Rectal smooth muscle tissue (tissue), 1 donor: ENCODE measurements at regions not wholly inside any gene's neighbourhood (a gene's known extent, or its start where the extent isn't known, plus 50 kb on each side); places are given as distances from the start of the nearest gene placed in this dataset.

ENCODE experiments used
- H3K27ac ChIP-seq: one replicate; pipeline ENCODE4 v1.7.0; 2013; ENCODE audit warnings: low read depth, low read length, inconsistent platforms
- H3K27me3 ChIP-seq: one replicate; pipeline ENCODE4 v1.7.0; 2013; ENCODE audit warnings: low read length; ENCODE audit not compliant: control insufficient read depth, insufficient read depth
- H3K36me3 ChIP-seq: one replicate; pipeline ENCODE4 v1.7.0; 2013; ENCODE audit warnings: low read length; ENCODE audit not compliant: control insufficient read depth, insufficient read depth
- H3K4me1 ChIP-seq: one replicate; pipeline ENCODE4 v1.7.0; 2013; ENCODE audit warnings: low read length; ENCODE audit not compliant: control insufficient read depth, insufficient read depth
- H3K4me3 ChIP-seq: one replicate; pipeline ENCODE4 v1.7.0; 2013; ENCODE audit warnings: low read length
- H3K9ac ChIP-seq: one replicate; pipeline ENCODE4 v1.7.0; 2013; ENCODE audit warnings: low read length

DNA sequence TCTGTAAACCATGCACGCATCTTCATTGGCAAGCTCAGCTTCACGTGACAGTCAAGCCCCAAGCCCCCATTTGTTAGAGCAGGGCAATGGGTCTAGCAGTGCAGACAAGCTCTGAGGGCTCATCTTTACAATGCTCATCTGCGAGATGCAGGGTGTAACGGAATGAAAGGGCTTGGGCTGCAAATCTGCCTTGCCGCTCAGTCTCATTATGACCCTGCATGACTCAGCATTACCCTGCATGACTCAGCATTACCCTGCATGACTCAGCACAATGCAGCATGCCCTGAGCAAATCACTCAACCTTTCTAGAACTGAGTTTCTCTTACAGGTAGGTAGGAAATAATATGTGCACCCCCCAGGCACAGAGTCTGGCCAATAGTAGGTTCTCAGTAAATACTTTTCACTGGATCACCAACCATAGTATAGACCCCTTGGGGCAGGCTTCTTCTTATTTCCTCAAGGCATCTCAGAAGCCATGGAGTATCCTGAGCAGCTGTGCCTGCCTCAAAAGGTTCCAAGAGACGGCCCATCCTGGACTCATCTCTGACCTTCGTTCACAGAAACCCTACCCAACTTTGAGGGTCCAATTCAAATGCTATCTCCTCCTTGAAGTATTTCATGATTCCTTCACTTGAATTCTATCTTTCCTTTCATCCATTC, 391.3 kb upstream of the CDH5 start:
- H3K27me3 ChIP-seq = no peaks in the 10 kb centered on the region
- H3K4me3 ChIP-seq = no peak overlapping the region
- H3K9ac ChIP-seq = no peak overlapping the region
- H3K27ac ChIP-seq = no peak overlapping the region
- H3K4me1 ChIP-seq = no peaks in the 10 kb centered on the region
- H3K36me3 ChIP-seq = no peaks in the 10 kb centered on the region

DNA sequence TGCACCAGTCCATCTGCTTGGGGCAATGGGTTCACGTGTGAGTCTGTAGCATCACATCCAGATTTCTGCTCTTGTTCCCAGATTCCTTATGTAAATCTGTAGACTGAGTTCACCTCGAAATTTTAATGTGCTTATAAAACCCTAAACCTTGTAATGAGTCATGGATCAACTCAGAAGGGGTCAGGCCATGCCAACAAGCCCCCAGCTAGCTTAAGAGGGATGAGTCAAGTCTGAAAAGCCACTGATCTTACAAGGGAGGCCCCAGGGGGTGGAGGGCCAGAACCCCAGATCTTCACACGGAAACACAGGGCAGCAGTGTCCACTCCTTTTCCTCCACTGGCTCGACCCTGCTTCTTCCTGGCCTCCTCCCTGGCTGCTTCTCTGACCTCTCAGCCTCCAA, 399.1 kb upstream of the CDH5 start:
- H3K27ac ChIP-seq = no peak overlapping the region
- no peak overlapping the region for H3K4me3 ChIP-seq
- H3K4me1 ChIP-seq = no peaks in the 10 kb centered on the region
- no peaks in the 10 kb centered on the region for H3K36me3 ChIP-seq
- no peaks in the 10 kb centered on the region for H3K27me3 ChIP-seq
- no peak overlapping the region for H3K9ac ChIP-seq

DNA sequence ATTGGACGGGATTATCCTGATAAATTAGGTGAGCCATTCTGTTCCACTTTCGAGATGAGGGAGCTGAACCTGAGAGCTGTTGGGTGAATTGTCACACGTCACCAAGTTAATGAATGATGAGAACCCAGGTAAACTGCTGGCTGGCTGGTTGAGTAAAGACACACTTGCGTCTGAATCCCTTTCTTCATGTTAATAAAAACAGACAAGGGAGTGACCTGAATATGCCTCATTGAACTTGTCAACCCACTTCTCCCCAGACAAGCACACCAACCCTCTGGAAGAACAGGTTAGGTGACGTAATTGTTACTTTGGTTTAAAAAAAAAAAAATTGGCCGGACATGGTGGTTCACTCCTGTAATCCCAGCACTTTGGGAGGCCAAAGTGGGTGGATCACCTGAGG, 400.9 kb upstream of the CDH5 start:
- Histone ChIP-seq H3K27me3 (no peaks in the 10 kb centered on the region), H3K36me3 (no peaks in the 10 kb centered on the region), H3K9ac (no peak overlapping the region), H3K4me3 (no peak overlapping the region), H3K27ac (no peak overlapping the region), H3K4me1 (no peaks in the 10 kb centered on the region)

DNA sequence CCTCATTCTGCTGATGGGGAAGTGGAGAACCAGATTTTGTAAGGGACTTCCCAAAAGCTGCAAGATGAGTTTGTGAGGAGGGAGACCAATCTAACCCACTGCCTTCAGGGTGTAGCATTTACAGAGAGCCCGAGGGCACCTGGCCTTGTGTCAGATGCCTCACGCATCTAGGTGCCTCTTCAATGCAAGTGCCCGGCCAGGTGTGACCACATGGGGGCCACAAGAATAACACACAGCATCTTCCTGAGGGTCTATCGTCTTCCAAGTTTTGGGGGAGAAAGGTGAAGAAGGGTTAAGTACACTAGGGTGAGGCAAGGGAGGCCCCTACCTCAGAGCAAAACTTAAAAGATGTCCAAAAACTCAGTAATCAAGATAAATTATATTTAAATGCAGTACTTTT, 401.7 kb upstream of the CDH5 start:
- Histone ChIP-seq H3K27ac (no peak overlapping the region), H3K36me3 (no peaks in the 10 kb centered on the region), H3K4me1 (no peaks in the 10 kb centered on the region), H3K9ac (no peak overlapping the region), H3K27me3 (no peaks in the 10 kb centered on the region), H3K4me3 (no peak overlapping the region)

DNA sequence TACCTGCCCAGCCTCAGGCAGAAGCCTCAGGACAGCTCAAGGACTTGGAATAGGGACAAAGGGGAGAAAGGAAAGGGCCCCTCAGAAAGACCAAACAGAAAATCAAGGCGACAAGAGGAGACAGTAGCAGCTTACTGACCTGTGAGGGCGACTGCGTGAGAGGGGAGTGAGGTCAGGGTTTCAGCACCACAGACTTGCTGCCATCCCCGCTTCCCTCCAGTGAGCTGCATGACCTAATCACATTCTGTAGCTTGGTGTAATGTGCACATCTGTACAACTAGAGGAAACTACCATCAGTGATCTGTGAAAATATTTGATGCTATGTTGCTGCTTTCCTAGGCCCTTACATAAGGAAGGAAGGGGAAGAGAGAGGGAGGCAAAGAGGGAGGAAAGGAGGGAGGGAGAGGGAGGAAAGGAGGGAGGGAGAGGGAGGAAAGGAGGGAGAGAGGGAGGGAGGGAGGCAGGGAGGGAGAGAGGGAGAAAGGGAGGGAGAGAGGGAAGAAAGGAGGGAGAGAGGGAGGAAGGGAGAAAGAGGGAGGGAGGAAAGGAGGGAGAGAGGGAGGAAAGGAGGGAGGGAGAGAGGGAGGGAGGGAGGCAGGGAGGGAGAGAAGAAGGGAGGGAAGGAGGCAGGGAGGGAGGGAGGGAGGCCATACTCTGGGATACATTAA, 404.9 kb upstream of the CDH5 start:
- no peak overlapping the region for H3K4me3 ChIP-seq
- no peaks in the 10 kb centered on the region for H3K36me3 ChIP-seq
- no peak overlapping the region for H3K9ac ChIP-seq
- no peaks in the 10 kb centered on the region for H3K4me1 ChIP-seq
- no peak overlapping the region for H3K27ac ChIP-seq
- no peaks in the 10 kb centered on the region for H3K27me3 ChIP-seq

DNA sequence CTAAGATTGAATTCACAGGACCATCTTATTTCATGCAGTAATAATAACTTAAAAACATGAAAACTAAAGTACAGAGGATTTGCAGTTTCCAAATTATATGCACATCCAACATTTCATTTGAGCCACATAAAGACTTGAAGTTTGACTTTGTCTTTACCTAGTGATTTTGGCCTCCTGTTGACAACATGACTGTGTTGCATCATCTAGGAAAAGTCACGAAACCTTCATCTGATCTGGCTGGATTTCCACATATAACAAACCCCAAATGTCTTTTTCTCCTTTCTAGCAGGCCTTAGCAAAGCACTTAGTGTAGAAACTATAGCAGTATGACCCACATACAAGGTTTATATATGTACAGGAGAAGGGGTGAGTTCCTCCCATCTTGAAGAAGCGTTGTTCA, 406.5 kb upstream of the CDH5 start:
- H3K4me1 ChIP-seq = no peaks in the 10 kb centered on the region
- no peak overlapping the region for H3K27ac ChIP-seq
- no peaks in the 10 kb centered on the region for H3K27me3 ChIP-seq

DNA sequence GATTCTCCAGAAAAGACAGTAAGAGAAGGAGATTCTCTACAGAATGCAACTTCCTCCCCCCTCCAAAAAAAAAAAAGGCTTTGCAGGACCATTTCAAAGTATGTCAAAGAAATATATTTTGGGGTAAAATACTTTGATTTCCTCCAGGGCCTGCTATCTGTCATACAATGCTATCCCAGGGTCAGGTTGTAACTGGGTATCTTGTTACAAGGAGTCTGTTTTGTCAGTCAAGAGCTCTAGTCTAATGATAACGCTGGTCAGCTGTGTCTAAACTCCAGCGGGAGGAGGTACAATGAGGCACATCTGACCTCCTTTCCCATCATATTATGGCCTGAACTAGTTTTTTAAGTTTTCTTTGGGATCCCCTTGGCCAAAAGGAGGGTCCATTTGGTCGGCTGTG, 408.4 kb upstream of the CDH5 start:
- H3K36me3 ChIP-seq = no peaks in the 10 kb centered on the region
- no peak overlapping the region for H3K4me3 ChIP-seq
- no peaks in the 10 kb centered on the region for H3K4me1 ChIP-seq
- no peak overlapping the region for H3K27ac ChIP-seq
- no peak overlapping the region for H3K9ac ChIP-seq
- no peaks in the 10 kb centered on the region for H3K27me3 ChIP-seq

More for the DNA sequence above, 406.5 kb upstream of the CDH5 start:
- Histone ChIP-seq H3K36me3 (no peaks in the 10 kb centered on the region), H3K4me3 (no peak overlapping the region), H3K9ac (no peak overlapping the region)

DNA sequence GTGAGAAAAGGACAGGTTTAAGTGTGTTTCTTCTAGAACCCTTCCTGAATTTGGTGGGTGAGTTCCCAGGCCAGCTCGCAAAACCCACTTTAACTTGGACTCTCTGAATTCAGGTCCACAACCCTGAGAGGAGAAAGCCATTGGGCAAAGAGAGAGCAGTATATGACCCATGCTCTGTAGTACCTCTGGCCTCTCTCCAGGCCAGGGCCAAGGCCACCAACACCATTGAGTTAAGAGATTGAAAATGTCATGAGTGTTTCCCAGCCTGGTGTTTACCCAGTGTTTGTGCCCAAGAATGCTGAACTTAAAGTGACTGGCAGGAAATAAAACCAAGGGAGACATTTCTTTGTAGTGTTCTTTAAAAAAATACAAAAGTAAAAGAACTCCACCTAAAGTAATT, 410.4 kb upstream of the CDH5 start:
- Histone ChIP-seq H3K9ac (no peak overlapping the region), H3K36me3 (no peaks in the 10 kb centered on the region), H3K4me3 (no peak overlapping the region)

DNA sequence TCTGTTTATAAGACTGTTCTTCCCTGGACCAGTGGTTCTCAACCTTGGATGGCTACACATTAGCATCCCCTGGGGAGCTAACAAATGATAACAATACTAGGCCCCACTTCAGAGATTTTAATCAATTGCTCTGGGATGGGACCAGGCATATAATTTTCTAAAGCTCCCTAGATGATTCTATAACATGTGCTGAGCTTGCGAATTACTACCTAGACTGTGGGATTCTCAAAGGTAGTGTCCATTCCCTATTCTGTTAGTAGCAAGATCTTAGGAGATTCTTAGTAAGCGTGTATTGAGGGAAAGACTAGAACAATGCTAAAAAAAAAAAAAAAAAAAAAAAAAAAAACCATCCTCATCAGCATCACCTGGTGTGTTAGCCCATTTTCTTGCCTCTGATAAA, 412.0 kb upstream of the CDH5 start:
- H3K4me3 ChIP-seq = no peak overlapping the region
- no peak overlapping the region for H3K27ac ChIP-seq
- H3K36me3 ChIP-seq = no peaks in the 10 kb centered on the region
- no peak overlapping the region for H3K9ac ChIP-seq
- no peaks in the 10 kb centered on the region for H3K27me3 ChIP-seq
- no peaks in the 10 kb centered on the region for H3K4me1 ChIP-seq

More for the DNA sequence above, 410.4 kb upstream of the CDH5 start:
- Histone ChIP-seq H3K4me1 (no peaks in the 10 kb centered on the region), H3K27me3 (no peaks in the 10 kb centered on the region), H3K27ac (no peak overlapping the region)

DNA sequence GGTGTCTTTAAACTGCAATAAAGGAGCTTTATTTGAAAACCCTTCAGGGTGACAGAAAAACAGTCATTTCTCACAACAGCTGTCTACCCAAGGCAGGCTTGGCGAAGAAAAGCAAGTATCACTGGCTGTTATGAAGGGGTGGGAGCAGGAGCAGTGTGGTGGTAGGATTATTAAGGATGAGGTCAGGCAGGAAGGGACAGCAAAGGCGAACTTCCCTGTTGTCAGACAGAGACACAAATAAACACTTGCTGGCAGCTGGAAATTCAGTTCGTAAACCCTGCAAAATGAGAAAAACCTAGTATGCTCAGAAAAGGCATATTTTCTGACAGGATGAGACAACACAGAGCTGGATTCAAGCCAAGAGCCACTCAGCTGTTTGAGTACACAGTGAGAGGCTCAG, 416.3 kb upstream of the CDH5 start:
- Histone ChIP-seq H3K36me3 (no peaks in the 10 kb centered on the region), H3K4me3 (no peak overlapping the region), H3K27me3 (no peaks in the 10 kb centered on the region), H3K27ac (no peak overlapping the region), H3K9ac (no peak overlapping the region), H3K4me1 (no peaks in the 10 kb centered on the region)

DNA sequence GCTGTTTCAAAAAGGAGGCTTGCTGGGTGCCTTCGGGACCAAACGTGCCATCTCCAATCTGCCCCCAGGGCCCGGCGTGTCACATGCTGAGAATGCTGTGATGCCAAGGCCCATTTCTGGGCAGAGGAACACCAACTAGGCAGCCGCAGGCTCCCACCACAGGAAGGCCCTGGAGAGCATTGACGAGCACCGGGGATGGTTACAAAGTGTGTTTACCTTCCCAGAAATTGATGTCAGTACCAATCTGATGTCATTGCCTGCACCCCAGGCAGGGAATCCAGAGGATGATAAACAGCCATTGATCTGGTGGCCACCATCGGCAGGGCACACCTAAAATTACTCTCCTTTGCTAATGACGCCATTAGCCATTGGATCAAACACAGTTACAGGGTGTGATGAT, 418.1 kb upstream of the CDH5 start:
- H3K4me1 ChIP-seq = no peaks in the 10 kb centered on the region
- no peaks in the 10 kb centered on the region for H3K36me3 ChIP-seq
- no peak overlapping the region for H3K4me3 ChIP-seq
- no peak overlapping the region for H3K9ac ChIP-seq
- no peaks in the 10 kb centered on the region for H3K27me3 ChIP-seq
- no peak overlapping the region for H3K27ac ChIP-seq

DNA sequence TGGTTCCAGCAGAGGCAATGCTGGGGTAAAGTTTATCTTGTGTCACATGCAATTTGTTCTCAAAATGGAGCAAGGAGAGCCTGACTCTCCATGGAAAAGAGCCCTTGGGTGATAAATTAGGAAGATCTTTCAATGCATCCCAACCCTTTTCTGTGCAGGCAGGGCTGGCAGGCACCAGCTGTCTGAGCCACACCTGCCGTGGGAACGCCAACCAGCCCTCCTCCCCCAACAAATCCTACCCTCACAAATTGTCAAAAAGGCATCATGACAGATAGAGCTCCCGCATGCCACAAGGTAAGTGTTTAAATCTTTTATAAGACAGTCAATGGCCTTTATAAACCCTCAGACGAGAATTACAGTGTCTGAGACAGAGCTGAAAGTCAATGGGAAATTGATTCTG, 418.5 kb upstream of the CDH5 start:
- H3K4me3 ChIP-seq = no peak overlapping the region
- no peaks in the 10 kb centered on the region for H3K4me1 ChIP-seq
- H3K9ac ChIP-seq = no peak overlapping the region
- no peaks in the 10 kb centered on the region for H3K36me3 ChIP-seq
- no peak overlapping the region for H3K27ac ChIP-seq
- no peaks in the 10 kb centered on the region for H3K27me3 ChIP-seq

DNA sequence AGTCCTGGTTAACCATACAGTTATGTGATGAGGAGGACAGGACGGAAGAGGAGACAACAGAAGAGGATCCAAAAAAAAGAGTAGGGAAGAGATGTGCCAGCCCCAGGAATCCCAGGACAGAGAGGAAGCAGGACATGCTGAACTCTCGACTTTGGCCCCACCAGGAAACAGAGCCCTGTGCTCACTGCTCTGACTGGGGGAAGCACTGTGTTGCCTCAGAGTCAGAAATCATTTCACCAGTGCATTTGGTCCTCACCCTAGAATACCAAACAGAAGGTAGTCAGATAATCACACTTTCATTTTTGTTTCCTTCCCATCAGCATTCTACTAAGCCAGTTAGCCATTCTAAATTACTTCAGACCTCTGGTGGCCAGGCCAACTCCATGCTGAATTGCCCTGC, 421.0 kb upstream of the CDH5 start:
- no peaks in the 10 kb centered on the region for H3K4me1 ChIP-seq
- H3K4me3 ChIP-seq = no peak overlapping the region
- H3K36me3 ChIP-seq = no peaks in the 10 kb centered on the region
- H3K9ac ChIP-seq = no peak overlapping the region
- H3K27me3 ChIP-seq = no peaks in the 10 kb centered on the region
- H3K27ac ChIP-seq = no peak overlapping the region
